Transverse colon (tissue), 4 donors: ENCODE measurements at regions not wholly inside any gene's neighbourhood (a gene's known extent, or its start where the extent isn't known, plus 50 kb on each side); places are given as distances from the start of the nearest gene placed in this dataset.

Experiments
- CTCF ChIP-seq, 5 experiments: fragments of 200-600 bp in 3 of 5; fragments of 450-650 bp in 2 of 5; sonication (generic) in 3 of 5; IDR thresholded peaks; 1 replicate in 2 of 5; 2 replicates in 3 of 5; pipeline ENCODE4 v1.5.1; 2016 to 2017; ENCODE audit warnings: antibody characterized with exemption in 5 of 5, inconsistent platforms in 3 of 5, mild to moderate bottlenecking in 2 of 5, moderate library complexity in 1 of 5
- POLR2A ChIP-seq: fragments of 450-650 bp; IDR thresholded peaks from one replicate; pipeline ENCODE4 v1.6.1; 2016; ENCODE audit warnings: antibody characterized with exemption, mild to moderate bottlenecking, moderate library complexity
- POLR2AphosphoS5 ChIP-seq, 3 donors: sonication (generic); formaldehyde crosslinking; IDR thresholded peaks; one replicate each; pipeline ENCODE4 v1.6.1; 2016; ENCODE audit warnings: antibody characterized with exemption in 3 of 3

GRCh38 chr2:16005816-16006536 is 65.6 kb downstream of the MYCN start:
- TF ChIP-seq POLR2AphosphoS5 (IDR thresholded peaks at IDR 0.05) (no peak), CTCF (IDR thresholded peaks at IDR 0.05) (no peak), POLR2A (no peak)
